Erythroblast (primary cell): ENCODE measurements at regions not wholly inside any gene's neighbourhood (a gene's known extent, or its start where the extent isn't known, plus 50 kb on each side); places are given as distances from the start of the nearest gene placed in this dataset.

Source experiments
- GATA1 ChIP-seq: IDR thresholded peaks from 2 replicates; pipeline ENCODE4 v1.6.1; 2011; ENCODE audit warnings: low read depth, mild to moderate bottlenecking, control low read depth, low read length, moderate library complexity
- POLR2A ChIP-seq: IDR thresholded peaks from 2 replicates; pipeline ENCODE4 v1.6.1; 2011; ENCODE audit warnings: mild to moderate bottlenecking, low read length

GRCh38 chr16:79991969-79992368 is 391.4 kb upstream of the MAF start:
- TF ChIP-seq POLR2A (no peak), GATA1 (no peak)
